PC-3 (cell line): ENCODE measurements at regions not wholly inside any gene's neighbourhood (a gene's known extent, or its start where the extent isn't known, plus 50 kb on each side); places are given as distances from the start of the nearest gene placed in this dataset.
"Not testable (repeated sequence)": the region's sequence is repeated elsewhere in the genome, so short reads cannot be mapped to it uniquely, and the experiment has no call there.

Experiments
- CTCF ChIP-seq: fragments of 300-600 bp; sonication (generic); conservative IDR thresholded peaks from 2 replicates; pipeline ENCODE4 v1.5.1; 2017; ENCODE audit warnings: antibody characterized with exemption, low read depth, mild to moderate bottlenecking, low read length
- EZH2 ChIP-seq: fragments of 300-600 bp; sonication (generic); IDR thresholded peaks from one replicate; pipeline ENCODE4 v1.6.1; 2017; ENCODE audit warnings: antibody characterized with exemption, mild to moderate bottlenecking, low read length; ENCODE audit not compliant: unreplicated experiment
- EZH2phosphoT487 ChIP-seq: fragments of 300-600 bp; sonication (generic); IDR thresholded peaks from 2 replicates; pipeline ENCODE4 v1.6.1; 2018; ENCODE audit warnings: mild to moderate bottlenecking, antibody characterized with exemption, low read length, borderline replicate concordance

GRCh38 chr16:33994207-33994606 is 534.8 kb downstream of the TP53TG3F start:
- not testable (repeated sequence) for TF ChIP-seq CTCF, EZH2phosphoT487, EZH2
